ENCODE measurements at regions not wholly inside any gene's neighbourhood (a gene's known extent, or its start where the extent isn't known, plus 50 kb on each side); places are given as distances from the start of the nearest gene placed in this dataset.

DNA sequence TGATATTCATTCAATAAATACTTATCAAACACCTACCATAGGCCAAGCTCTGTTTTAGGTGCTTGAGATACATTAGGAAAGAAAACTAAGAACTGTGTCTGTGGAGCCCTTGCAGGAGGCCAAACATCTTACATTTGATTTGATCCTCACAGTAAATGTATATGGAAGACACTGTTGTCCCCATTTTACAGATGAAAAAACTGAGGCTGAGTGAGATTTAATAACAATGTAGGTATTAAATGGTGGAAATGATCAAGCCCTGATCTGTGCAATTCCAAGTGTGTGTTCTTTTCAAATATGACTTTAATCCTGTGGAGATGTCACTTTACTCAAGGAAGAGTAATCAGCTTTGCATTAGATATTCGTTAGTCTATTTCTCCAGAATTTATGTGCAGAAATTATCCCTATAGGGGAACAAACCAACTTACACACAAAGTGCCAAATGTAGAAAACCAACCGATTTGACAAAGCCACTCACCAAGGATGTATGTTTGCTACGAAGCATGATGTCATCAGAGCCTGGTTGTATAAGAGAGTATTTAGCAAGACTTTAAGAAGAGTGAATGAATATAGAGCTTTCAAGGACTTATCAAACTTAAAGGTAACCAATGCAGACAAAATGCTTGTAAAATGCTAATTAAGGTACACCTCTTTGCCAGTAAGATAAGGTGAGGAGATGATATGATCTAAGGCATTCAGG is 153.9 kb upstream of the NFIB start:
- ChIA-PET POLR2A (interaction anchor here (0.7 kb wide), 1 partner anchor 10 kb away, joined by 3 read pairs; no protein-coding TSS in a partner anchor), CTCF (ENCODE audit: low intra/inter-chr PET ratio) (interaction anchor here (1.0 kb wide), 1 partner anchor 149 kb away, joined by 3 read pairs; no protein-coding TSS in a partner anchor)
- 39% methylated on average over 3 of the region's 3 CpGs for WGBS (ENCODE audit: insufficient coverage, low coverage, missing lambda C conversion rate)
- no peak overlapping the region for H2AFZ ChIP-seq (ENCODE audit: low read depth, low read length)
- BruUV-seq (replicated peaks): no TSS peak
- H3K36me3 ChIP-seq (ENCODE audit: control insufficient read depth, insufficient read depth, low read length): no peaks in the 10 kb centered on the region
- no peak overlapping the region for H3K9ac ChIP-seq (ENCODE audit: insufficient read depth in 1 of 2, low read depth in 2 of 2, low read length in 2 of 2)
- no peak for ATAC-seq
- no peak overlapping the region for H3K4me2 ChIP-seq (ENCODE audit: insufficient read depth, low read length)
- no peaks in the 10 kb centered on the region for H3K79me2 ChIP-seq (ENCODE audit: control insufficient read depth, insufficient read depth, low read length)
- no peaks in the 10 kb centered on the region for H3K9me1 ChIP-seq (ENCODE audit: control insufficient read depth, insufficient read depth, low read length)
- DNase-seq (ENCODE audit: extremely low read depth in 1 of 4, low spot score in 3 of 4): no peak
- H4K20me1 ChIP-seq (replicated peaks; ENCODE audit: control insufficient read depth, insufficient read depth, low read length): no peaks in the 10 kb centered on the region
- no peak overlapping the region for H3K27ac ChIP-seq (ENCODE audit: extremely low read depth, low read depth, low read length)
- no peak for FAIRE-seq
- in situ Hi-C loops (cut with MboI): loop anchor here (5.0 kb wide), 1 partner anchor 189 kb away; no protein-coding TSS in a partner anchor
- H3K27me3 ChIP-seq (ENCODE audit: control insufficient read depth in 2 of 2, insufficient read depth in 2 of 2, low read length in 2 of 2): no peaks in the 10 kb centered on the region
- TF ChIP-seq RBM25 (IDR thresholded peaks at IDR 0.05; ENCODE audit: low read depth, low read length, severe bottlenecking) (peak; percentile 60), ADNP (tag; IDR thresholded peaks at IDR 0.05) (peak; percentile 56; the same call in 1 of the 2 replicates), FOXK1 (CRISPR knock-in tag; IDR thresholded peaks at IDR 0.05; ENCODE audit: borderline replicate concordance) (no peak)
- intact Hi-C loops (cut with micrococcal nuclease): loop anchor here (5.0 to 10.0 kb wide), 3 partner anchors 149 to 667 kb away; no protein-coding TSS in a partner anchor
- no peaks in the 10 kb centered on the region for H3K9me3 ChIP-seq (replicated peaks; ENCODE audit: control insufficient read depth, insufficient read depth, low read depth, low read length)
- H3K4me1 ChIP-seq (replicated peaks in 1 of 2; ENCODE audit: control insufficient read depth in 2 of 2, insufficient read depth in 2 of 2, low read length in 2 of 2): no peaks in the 10 kb centered on the region; a peak in 1 of 5 replicates
- H3K4me3 ChIP-seq: no peak overlapping the region

DNA sequence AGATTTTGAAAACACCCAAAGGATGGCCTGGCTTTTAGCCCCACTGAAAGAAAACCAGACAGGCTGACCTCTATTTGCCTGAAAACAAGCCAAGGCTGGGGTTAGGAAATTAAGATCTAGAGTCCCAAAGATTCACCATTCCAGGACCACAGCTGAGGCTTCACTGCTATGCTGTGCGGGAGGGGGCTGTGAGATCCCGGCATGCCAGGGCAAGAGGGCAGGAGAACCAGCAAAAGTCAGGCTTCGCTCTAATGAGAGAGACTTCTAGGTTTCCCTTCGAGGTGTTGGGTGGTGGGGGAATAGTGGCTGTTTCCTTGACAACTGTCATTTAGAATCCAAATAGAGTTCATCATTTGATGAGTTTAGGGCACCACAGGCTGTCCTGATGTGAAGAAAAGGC is 152.9 kb upstream of the NFIB start:
- POLR2A ChIA-PET: no interaction called here
- Histone ChIP-seq H3K4me2 (ENCODE audit: insufficient read depth, low read length) (no peak overlapping the region), H2AFZ (ENCODE audit: low read depth, low read length) (no peak overlapping the region), H3K9me1 (ENCODE audit: control insufficient read depth, insufficient read depth, low read length) (no peaks in the 10 kb centered on the region), H3K27me3 (ENCODE audit: control insufficient read depth in 2 of 2, insufficient read depth in 2 of 2, low read length in 2 of 2) (no peaks in the 10 kb centered on the region), H3K9ac (ENCODE audit: insufficient read depth in 1 of 2, low read depth in 2 of 2, low read length in 2 of 2) (no peak overlapping the region), H3K79me2 (ENCODE audit: control insufficient read depth, insufficient read depth, low read length) (no peaks in the 10 kb centered on the region), H3K4me3 (no peak overlapping the region), H3K9me3 (replicated peaks; ENCODE audit: control insufficient read depth, insufficient read depth, low read depth, low read length) (no peaks in the 10 kb centered on the region), H4K20me1 (replicated peaks; ENCODE audit: control insufficient read depth, insufficient read depth, low read length) (no peaks in the 10 kb centered on the region), H3K4me1 (replicated peaks in 1 of 2; ENCODE audit: control insufficient read depth in 2 of 2, insufficient read depth in 2 of 2, low read length in 2 of 2) (no peaks in the 10 kb centered on the region; a peak in 1 of 5 replicates), H3K36me3 (ENCODE audit: control insufficient read depth, insufficient read depth, low read length) (no peaks in the 10 kb centered on the region), H3K27ac (ENCODE audit: extremely low read depth, low read depth, low read length) (no peak overlapping the region)
- no peak for DNase-seq (ENCODE audit: extremely low read depth in 1 of 4, low spot score in 3 of 4)
- WGBS (ENCODE audit: insufficient coverage, low coverage, missing lambda C conversion rate): 74% methylated on average over 4 of the region's 4 CpGs
- FAIRE-seq: no peak
- intact Hi-C loops (cut with micrococcal nuclease) (loop anchor here (5.0 to 10.0 kb wide), 3 partner anchors 150 to 668 kb away; no protein-coding TSS in a partner anchor), in situ Hi-C loops (cut with MboI) (loop anchor here (5.0 kb wide), 1 partner anchor 190 kb away; no protein-coding TSS in a partner anchor)
- BruUV-seq (replicated peaks): no TSS peak
- no peak for ATAC-seq
- CTCF ChIA-PET (ENCODE audit: low intra/inter-chr PET ratio): interaction anchor here (0.8 to 1.0 kb wide), 2 partner anchors 150 to 196 kb away, joined by 3 read pairs; no protein-coding TSS in a partner anchor
- TF ChIP-seq ATF1 (CRISPR knock-in tag; IDR thresholded peaks at IDR 0.05) (no peak), ATF1 (tag; IDR thresholded peaks at IDR 0.05) (no peak), GATAD2B (IDR thresholded peaks at IDR 0.05; ENCODE audit: borderline replicate concordance) (no peak), CBFA2T2 (conservative IDR thresholded peaks at IDR 0.05) (no peak), HEY1 (CRISPR knock-in tag; IDR thresholded peaks at IDR 0.05; ENCODE audit: borderline replicate concordance) (no peak), NFRKB (IDR thresholded peaks at IDR 0.05; ENCODE audit: low read depth) (no peak), PRPF4 (IDR thresholded peaks at IDR 0.05; ENCODE audit: insufficient read depth, low read depth, low read length, poor library complexity, severe bottlenecking) (no peak), ZFP91 (CRISPR knock-in tag; IDR thresholded peaks at IDR 0.05) (no peak), ZNF445 (CRISPR knock-in tag; IDR thresholded peaks at IDR 0.05; ENCODE audit: low read depth) (no peak), GABPA (tag; conservative IDR thresholded peaks at IDR 0.05; ENCODE audit: low read depth) (no peak), MIER1 (IDR thresholded peaks at IDR 0.05; ENCODE audit: low read depth) (no peak), ZEB2 (IDR thresholded peaks at IDR 0.05) (no peak), SAFB (IDR thresholded peaks at IDR 0.05; ENCODE audit: borderline replicate concordance, low read depth, low read length) (no peak)

Measured in K562 (cell line).